Calu3 (cell line): ENCODE measurements at regions not wholly inside any gene's neighbourhood (a gene's known extent, or its start where the extent isn't known, plus 50 kb on each side); places are given as distances from the start of the nearest gene placed in this dataset.

Experiments
- BruUV-seq: library from RNA; stranded (reverse); fragments of 400-500 nt; replicated peaks from 2 replicates; lab custom pipeline; 2021; lab: Mats Ljungman, UMichigan
- CTCF ChIA-PET: fragments of 300-600 bp; sonication (Branson Sonifier 250); formaldehyde crosslinking; loops from one replicate; lab custom pipeline; 2022; ENCODE audit warnings: antibody characterized with exemption; lab: Charles Lee
- DNase-seq: peaks from one replicate; pipeline ENCODE4 v3.0.0; 2022
- H3K27ac Mint-ChIP-seq: one replicate; pipeline ENCODE4 v1.8.0; 2022; ENCODE audit warnings: mixed read lengths; ENCODE audit not compliant: unreplicated experiment
- H3K27me3 Mint-ChIP-seq: one replicate; pipeline ENCODE4 v1.8.0; 2022; ENCODE audit warnings: mixed read lengths; ENCODE audit not compliant: unreplicated experiment
- H3K36me3 Mint-ChIP-seq: one replicate; pipeline ENCODE4 v1.8.0; 2022; ENCODE audit warnings: mild to moderate bottlenecking, moderate library complexity, mixed read lengths; ENCODE audit not compliant: insufficient read depth, unreplicated experiment
- H3K4me1 Mint-ChIP-seq: one replicate; pipeline ENCODE4 v1.8.0; 2022; ENCODE audit warnings: mild to moderate bottlenecking, low read depth, mixed read lengths; ENCODE audit not compliant: unreplicated experiment
- H3K4me3 Mint-ChIP-seq: one replicate; pipeline ENCODE4 v1.8.0; 2022; ENCODE audit warnings: mild to moderate bottlenecking, low read depth, moderate library complexity, mixed read lengths; ENCODE audit not compliant: unreplicated experiment
- H3K9me3 Mint-ChIP-seq: one replicate; pipeline ENCODE4 v1.8.0; 2022; ENCODE audit warnings: low read depth, mixed read lengths; ENCODE audit not compliant: unreplicated experiment
- intact Hi-C: fragments of 100-400 bp; cut with micrococcal nuclease; formaldehyde crosslinking; loops from one replicate; pipeline ENCODE4 v1.10.0; 2022; ENCODE audit not compliant: unreplicated experiment
- TF ChIP-seq, protein P1 (sequence below): fragments of 200-600 bp; IDR thresholded peaks from one replicate; pipeline ENCODE4 v1.8.0; 2022; ENCODE audit warnings: antibody characterized with exemption; ENCODE audit not compliant: unreplicated experiment

DNA sequence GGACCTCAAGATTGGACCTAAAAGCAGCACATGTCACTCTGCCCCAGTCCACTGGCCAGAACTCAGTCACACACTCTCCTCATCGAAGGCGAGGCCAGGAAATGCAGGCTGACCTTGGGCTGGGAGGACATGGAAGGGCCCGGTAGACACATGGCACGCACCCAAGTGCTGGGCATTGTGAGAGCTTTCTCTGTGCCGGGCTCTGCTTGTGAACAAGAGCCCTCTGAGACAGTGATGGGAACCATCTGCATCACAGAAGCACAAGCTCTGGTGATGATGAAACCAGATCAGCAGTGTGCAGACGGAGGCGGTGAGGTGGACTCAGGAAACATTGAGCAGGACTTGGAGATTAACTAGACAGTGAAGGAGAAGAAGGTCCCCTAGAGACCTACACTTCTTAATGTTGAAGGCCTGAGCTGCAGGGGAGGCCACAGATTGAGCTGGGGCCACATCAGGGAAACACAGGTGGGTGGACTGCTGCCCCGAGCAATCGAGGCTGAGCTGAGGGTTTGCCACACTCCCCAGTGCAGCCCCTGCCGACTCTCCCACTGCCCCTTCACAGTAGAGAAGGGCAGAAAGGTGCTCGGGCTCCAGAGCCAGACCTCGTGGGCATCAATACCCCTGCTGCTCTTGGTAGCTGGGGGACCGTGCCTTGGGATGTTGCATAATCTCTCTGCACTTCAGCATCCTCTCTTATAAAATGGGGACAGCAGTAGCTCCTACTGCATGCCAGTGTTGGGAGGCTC lies 1460.5 kb downstream of the TBC1D22A start:
- Mint-ChIP-seq H3K27me3 (no peaks in the 10 kb centered on the region), H3K4me1 (no peaks in the 10 kb centered on the region), H3K36me3 (no peaks in the 10 kb centered on the region), H3K9me3 (peaks cover 26% of the 10 kb centered on the region), H3K4me3 (no peak overlapping the region), H3K27ac (no peak overlapping the region)
- TF ChIP-seq, protein P1, sequence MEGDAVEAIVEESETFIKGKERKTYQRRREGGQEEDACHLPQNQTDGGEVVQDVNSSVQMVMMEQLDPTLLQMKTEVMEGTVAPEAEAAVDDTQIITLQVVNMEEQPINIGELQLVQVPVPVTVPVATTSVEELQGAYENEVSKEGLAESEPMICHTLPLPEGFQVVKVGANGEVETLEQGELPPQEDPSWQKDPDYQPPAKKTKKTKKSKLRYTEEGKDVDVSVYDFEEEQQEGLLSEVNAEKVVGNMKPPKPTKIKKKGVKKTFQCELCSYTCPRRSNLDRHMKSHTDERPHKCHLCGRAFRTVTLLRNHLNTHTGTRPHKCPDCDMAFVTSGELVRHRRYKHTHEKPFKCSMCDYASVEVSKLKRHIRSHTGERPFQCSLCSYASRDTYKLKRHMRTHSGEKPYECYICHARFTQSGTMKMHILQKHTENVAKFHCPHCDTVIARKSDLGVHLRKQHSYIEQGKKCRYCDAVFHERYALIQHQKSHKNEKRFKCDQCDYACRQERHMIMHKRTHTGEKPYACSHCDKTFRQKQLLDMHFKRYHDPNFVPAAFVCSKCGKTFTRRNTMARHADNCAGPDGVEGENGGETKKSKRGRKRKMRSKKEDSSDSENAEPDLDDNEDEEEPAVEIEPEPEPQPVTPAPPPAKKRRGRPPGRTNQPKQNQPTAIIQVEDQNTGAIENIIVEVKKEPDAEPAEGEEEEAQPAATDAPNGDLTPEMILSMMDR = no peak
- no TSS peak for BruUV-seq
- CTCF ChIA-PET = no interaction called here
- DNase-seq = no peak
- intact Hi-C loops = no loop called here

DNA sequence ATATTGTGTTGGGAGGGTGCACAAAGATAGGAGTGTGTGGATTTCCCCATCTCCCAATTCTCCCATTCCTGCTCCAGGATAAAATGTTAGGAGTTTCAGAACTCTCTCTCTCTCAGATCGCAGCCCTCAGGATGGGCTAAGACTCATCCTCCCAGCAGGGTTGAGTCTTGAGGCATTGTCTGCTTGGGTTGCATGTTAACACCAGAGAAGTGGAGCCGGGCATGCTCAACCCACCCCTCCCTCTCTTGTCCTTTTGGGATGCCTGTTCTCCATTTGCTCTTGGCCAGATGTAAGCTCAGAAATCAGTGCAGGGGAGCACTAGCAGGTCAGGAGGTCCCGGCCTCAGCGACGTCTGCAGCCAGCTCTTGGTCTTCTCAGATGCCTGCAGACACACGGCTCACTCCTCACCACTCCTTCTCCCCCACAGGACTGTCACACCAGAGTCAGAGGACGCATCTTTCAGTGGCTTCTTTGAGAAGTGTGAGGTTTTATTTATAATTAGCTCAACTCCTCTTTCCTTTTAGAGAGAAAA lies 1456.5 kb downstream of the TBC1D22A start:
- peaks cover 29% of the 10 kb centered on the region for H3K9me3 Mint-ChIP-seq
- TF ChIP-seq, protein P1 = no peak
- H3K4me1 Mint-ChIP-seq = no peaks in the 10 kb centered on the region

DNA sequence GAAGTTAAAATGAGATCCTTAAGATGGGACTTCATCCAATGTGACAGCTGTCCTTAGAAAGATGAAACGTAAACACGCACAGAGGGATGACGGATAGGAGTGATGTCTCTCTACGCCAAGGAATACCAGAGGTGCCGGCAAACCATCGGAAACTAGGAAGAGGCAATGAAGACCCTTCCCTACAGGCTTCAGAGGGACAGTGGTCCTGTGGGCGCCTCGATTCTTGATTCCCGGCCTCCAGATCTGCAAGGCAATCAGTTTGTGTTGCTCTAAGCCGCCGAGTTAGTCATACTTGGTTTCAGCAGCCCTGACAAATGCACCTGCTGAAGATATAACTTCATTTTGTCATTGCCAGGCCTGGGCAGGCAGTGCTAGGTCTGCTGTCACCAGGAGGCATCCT lies 1455.1 kb downstream of the TBC1D22A start:
- peaks cover 4% of the 10 kb centered on the region for H3K36me3 Mint-ChIP-seq
- H3K27me3 Mint-ChIP-seq = no peaks in the 10 kb centered on the region
- CTCF ChIA-PET = no interaction called here
- H3K4me1 Mint-ChIP-seq = no peaks in the 10 kb centered on the region
- TF ChIP-seq, protein P1 = no peak
- intact Hi-C loops = no loop called here
- no TSS peak for BruUV-seq
- peaks cover 27% of the 10 kb centered on the region for H3K9me3 Mint-ChIP-seq
- no peak for DNase-seq
- H3K4me3 Mint-ChIP-seq = no peak overlapping the region
- H3K27ac Mint-ChIP-seq = no peak overlapping the region

More for the DNA sequence above, 1456.5 kb downstream of the TBC1D22A start:
- Mint-ChIP-seq H3K36me3 (peaks cover 4% of the 10 kb centered on the region), H3K27me3 (no peaks in the 10 kb centered on the region), H3K4me3 (no peak overlapping the region), H3K27ac (no peak overlapping the region)
- intact Hi-C loops = no loop called here
- BruUV-seq = no TSS peak
- no peak for DNase-seq
- CTCF ChIA-PET = interaction anchor here (0.6 kb wide), 1 partner anchor 39 kb away, joined by 4 read pairs; no protein-coding TSS in a partner anchor

DNA sequence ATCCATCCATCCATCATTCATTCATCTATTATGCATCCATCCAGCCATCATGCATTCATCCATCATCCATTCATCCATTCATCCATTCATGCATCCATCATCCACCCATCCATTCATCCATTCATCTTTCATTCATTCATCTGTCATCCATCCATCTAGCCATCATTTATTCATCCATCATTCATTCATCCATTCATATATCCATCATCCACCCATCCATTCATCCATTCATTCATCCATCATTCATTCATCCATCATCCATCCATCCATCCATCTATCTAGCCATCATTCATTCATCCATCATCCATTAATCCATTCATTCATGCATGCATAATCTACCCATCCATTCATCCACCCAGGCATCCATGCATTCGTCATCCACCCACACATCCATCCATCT lies 1450.3 kb downstream of the TBC1D22A start:
- Mint-ChIP-seq H3K9me3 (peaks cover 18% of the 10 kb centered on the region), H3K36me3 (peaks cover 4% of the 10 kb centered on the region), H3K27ac (no peak overlapping the region), H3K27me3 (no peaks in the 10 kb centered on the region), H3K4me1 (no peaks in the 10 kb centered on the region), H3K4me3 (no peak overlapping the region)
- intact Hi-C loops = no loop called here
- no TSS peak for BruUV-seq
- no peak for DNase-seq
- TF ChIP-seq, protein P1 = no peak
- CTCF ChIA-PET = no interaction called here
